Stomach (tissue), 4 donors: ENCODE measurements at regions not wholly inside any gene's neighbourhood (a gene's known extent, or its start where the extent isn't known, plus 50 kb on each side); places are given as distances from the start of the nearest gene placed in this dataset.
"Not testable (repeated sequence)": the region's sequence is repeated elsewhere in the genome, so short reads cannot be mapped to it uniquely, and the experiment has no call there.

Experiments
- CTCF ChIP-seq, 7 experiments: fragments of 450-650 bp in 4 of 7; fragments of 200-600 bp in 3 of 7; sonication (generic) in 3 of 7; IDR thresholded peaks; one replicate each; pipeline ENCODE4 v1.5.1; 2016 to 2019; ENCODE audit warnings: antibody characterized with exemption in 7 of 7, control low read depth in 2 of 7, mild to moderate bottlenecking in 1 of 7
- EP300 ChIP-seq: sonication (generic); formaldehyde crosslinking; IDR thresholded peaks from one replicate; pipeline ENCODE4 v1.6.1; 2017; ENCODE audit warnings: antibody characterized with exemption
- POLR2A ChIP-seq, 4 donors: fragments of 450-650 bp; IDR thresholded peaks; one replicate each; pipeline ENCODE4 v1.6.1; 2016; ENCODE audit warnings: antibody characterized with exemption in 4 of 4, control low read depth in 2 of 4, mild to moderate bottlenecking in 1 of 4, moderate library complexity in 1 of 4
- POLR2AphosphoS5 ChIP-seq, 3 donors: sonication (generic); formaldehyde crosslinking; IDR thresholded peaks; one replicate each; pipeline ENCODE4 v1.6.1; 2016; ENCODE audit warnings: antibody characterized with exemption in 3 of 3

GRCh38 chr6:61099561-61099960, 1186.5 kb downstream of the KHDRBS2 start:
- not testable (repeated sequence) for TF ChIP-seq CTCF (IDR thresholded peaks at IDR 0.05); POLR2A (IDR thresholded peaks at IDR 0.05); POLR2AphosphoS5 (IDR thresholded peaks at IDR 0.05); EP300
